ENCODE measurements at regions not wholly inside any gene's neighbourhood (a gene's known extent, or its start where the extent isn't known, plus 50 kb on each side); places are given as distances from the start of the nearest gene placed in this dataset.

GRCh38 chr3:89699229-89699628, 591.8 kb downstream of the EPHA3 start:
- H3K4me2 ChIP-seq (ENCODE audit: low read length) = no peak overlapping the region

GRCh38 chr3:89699771-89700170, 592.4 kb downstream of the EPHA3 start:
- Histone ChIP-seq H4K20me1 (ENCODE audit: insufficient read depth) (no peaks in the 10 kb centered on the region), H3K79me2 (replicated peaks; ENCODE audit: insufficient read depth, low read length) (no peaks in the 10 kb centered on the region), H3K27ac (ENCODE audit: low read length) (no peak overlapping the region), H3K4me2 (ENCODE audit: low read length) (no peak overlapping the region), H3K9me2 (ENCODE audit: insufficient read depth, low read length) (no peaks in the 10 kb centered on the region), H3K4me3 (ENCODE audit: low read length) (no peak overlapping the region), H2AFZ (ENCODE audit: low read depth, low read length) (no peak overlapping the region), H3K27me3 (ENCODE audit: insufficient read depth, low read depth, low read length) (no peaks in the 10 kb centered on the region), H3K36me3 (ENCODE audit: insufficient read depth, low read length) (no peaks in the 10 kb centered on the region), H3F3A (ENCODE audit: insufficient read depth, low read length, poor library complexity, severe bottlenecking) (no peaks in the 10 kb centered on the region), H3K9me3 (ENCODE audit: low read length) (no peaks in the 10 kb centered on the region), H3K9ac (ENCODE audit: low read length) (no peak overlapping the region)
- TF ChIP-seq EZH2 (IDR thresholded peaks at IDR 0.05; ENCODE audit: borderline replicate concordance, insufficient read depth, low read length, poor library complexity, severe bottlenecking) (no peak), MXI1 (conservative IDR thresholded peaks at IDR 0.05; ENCODE audit: poor library complexity, severe bottlenecking) (no peak)

More at GRCh38 chr3:89699229-89699628, 591.8 kb downstream of the EPHA3 start:
- Histone ChIP-seq H3K9ac (ENCODE audit: low read length) (no peak overlapping the region), H3K4me3 (ENCODE audit: low read length) (no peak overlapping the region), H3K9me3 (ENCODE audit: low read length) (no peaks in the 10 kb centered on the region), H3K27ac (ENCODE audit: low read length) (no peak overlapping the region), H3K27me3 (ENCODE audit: insufficient read depth, low read depth, low read length) (no peaks in the 10 kb centered on the region), H3K79me2 (replicated peaks; ENCODE audit: insufficient read depth, low read length) (no peaks in the 10 kb centered on the region), H3F3A (ENCODE audit: insufficient read depth, low read length, poor library complexity, severe bottlenecking) (no peaks in the 10 kb centered on the region), H2AFZ (ENCODE audit: low read depth, low read length) (no peak overlapping the region), H3K36me3 (ENCODE audit: insufficient read depth, low read length) (no peaks in the 10 kb centered on the region), H4K20me1 (ENCODE audit: insufficient read depth) (no peaks in the 10 kb centered on the region), H3K9me2 (ENCODE audit: insufficient read depth, low read length) (no peaks in the 10 kb centered on the region)
- no peak for TF ChIP-seq TAF1 (IDR thresholded peaks at IDR 0.05; ENCODE audit: low read depth)
- TF ChIP-seq EZH2 (IDR thresholded peaks at IDR 0.05; ENCODE audit: borderline replicate concordance, insufficient read depth, low read length, poor library complexity, severe bottlenecking) = no peak
- TF ChIP-seq MXI1 (conservative IDR thresholded peaks at IDR 0.05; ENCODE audit: poor library complexity, severe bottlenecking) = no peak
- no peak for TF ChIP-seq REST (IDR thresholded peaks at IDR 0.05; ENCODE audit: borderline replicate concordance)
- no peak for TF ChIP-seq RAD21 (conservative IDR thresholded peaks at IDR 0.05)
- TF ChIP-seq CTCF (IDR thresholded peaks at IDR 0.05; ENCODE audit: poor library complexity, severe bottlenecking) = no peak
- TF ChIP-seq SMC3 (conservative IDR thresholded peaks at IDR 0.05; ENCODE audit: poor library complexity) = no peak
- TF ChIP-seq POLR2AphosphoS5 (IDR thresholded peaks at IDR 0.05) = no peak
- TF ChIP-seq EP300 (conservative IDR thresholded peaks at IDR 0.05; ENCODE audit: poor library complexity, severe bottlenecking) = no peak

- H3K9ac ChIP-seq (ENCODE audit: low read length) = no peak overlapping the region
- no peaks in the 10 kb centered on the region for H3K79me2 ChIP-seq (replicated peaks; ENCODE audit: insufficient read depth, low read length)
- H3K27me3 ChIP-seq (ENCODE audit: insufficient read depth, low read depth, low read length) = no peaks in the 10 kb centered on the region
- no peaks in the 10 kb centered on the region for H3F3A ChIP-seq (ENCODE audit: insufficient read depth, low read length, poor library complexity, severe bottlenecking)
- no peaks in the 10 kb centered on the region for H3K9me2 ChIP-seq (ENCODE audit: insufficient read depth, low read length)
- no peak overlapping the region for H3K4me3 ChIP-seq (ENCODE audit: low read length)
- no peak overlapping the region for H2AFZ ChIP-seq (ENCODE audit: low read depth, low read length)
- no peaks in the 10 kb centered on the region for H3K9me3 ChIP-seq (ENCODE audit: low read length)
- H3K4me2 ChIP-seq (ENCODE audit: low read length) = no peak overlapping the region
- TF ChIP-seq RAD21 (conservative IDR thresholded peaks at IDR 0.05) (no peak), CTCF (IDR thresholded peaks at IDR 0.05; ENCODE audit: poor library complexity, severe bottlenecking) (no peak), POLR2AphosphoS5 (IDR thresholded peaks at IDR 0.05) (no peak), REST (IDR thresholded peaks at IDR 0.05; ENCODE audit: borderline replicate concordance) (no peak), EP300 (conservative IDR thresholded peaks at IDR 0.05; ENCODE audit: poor library complexity, severe bottlenecking) (no peak), SMC3 (conservative IDR thresholded peaks at IDR 0.05; ENCODE audit: poor library complexity) (no peak), TAF1 (IDR thresholded peaks at IDR 0.05; ENCODE audit: low read depth) (no peak), EZH2 (IDR thresholded peaks at IDR 0.05; ENCODE audit: borderline replicate concordance, insufficient read depth, low read length, poor library complexity, severe bottlenecking) (no peak), MXI1 (conservative IDR thresholded peaks at IDR 0.05; ENCODE audit: poor library complexity, severe bottlenecking) (no peak)
- no peak overlapping the region for H3K27ac ChIP-seq (ENCODE audit: low read length)
- no peaks in the 10 kb centered on the region for H3K36me3 ChIP-seq (ENCODE audit: insufficient read depth, low read length)
- H4K20me1 ChIP-seq (ENCODE audit: insufficient read depth) = no peaks in the 10 kb centered on the region
Measured at GRCh38 chr3:89702404-89702803, 595.0 kb downstream of the EPHA3 start.
